ENCODE measurements at regions not wholly inside any gene's neighbourhood (a gene's known extent, or its start where the extent isn't known, plus 50 kb on each side); places are given as distances from the start of the nearest gene placed in this dataset.

DNA sequence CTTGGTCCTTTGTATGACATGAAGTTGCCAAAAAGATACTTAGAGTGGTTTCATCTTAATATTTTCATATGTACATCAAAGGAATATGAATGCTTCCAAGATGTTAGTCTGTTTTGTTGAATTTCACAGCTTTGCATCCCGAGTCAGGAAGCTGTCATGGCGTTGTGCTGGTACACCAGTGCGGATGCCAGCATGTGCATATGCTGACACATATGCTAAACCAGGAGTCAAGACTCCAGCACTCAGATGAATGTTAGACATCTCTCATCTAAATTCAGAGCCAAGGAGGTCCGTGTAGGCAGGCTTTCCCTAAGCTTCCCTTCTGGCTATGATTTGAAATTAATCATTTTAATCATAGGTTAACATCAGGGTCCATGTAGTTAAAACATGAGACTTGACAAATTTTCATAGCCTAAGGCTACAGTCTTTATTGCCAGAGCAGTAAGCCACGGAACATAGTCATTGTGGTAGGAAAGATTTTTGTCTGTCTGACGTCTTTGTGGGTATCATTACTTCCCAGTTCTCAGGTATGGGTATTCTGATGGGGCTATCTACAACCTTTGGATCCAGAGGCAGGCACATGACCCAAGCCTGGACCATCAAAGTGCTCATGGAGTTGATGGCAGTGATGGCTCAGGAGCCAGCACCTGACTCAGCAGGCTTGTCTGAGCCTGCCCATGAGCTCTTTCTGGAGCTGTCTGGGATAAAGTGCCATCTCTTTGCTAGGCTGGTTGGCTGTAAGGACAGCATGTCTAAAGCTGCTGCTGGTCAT, 246.1 kb downstream of the KCNRG start:
- TF ChIP-seq, protein P1, sequence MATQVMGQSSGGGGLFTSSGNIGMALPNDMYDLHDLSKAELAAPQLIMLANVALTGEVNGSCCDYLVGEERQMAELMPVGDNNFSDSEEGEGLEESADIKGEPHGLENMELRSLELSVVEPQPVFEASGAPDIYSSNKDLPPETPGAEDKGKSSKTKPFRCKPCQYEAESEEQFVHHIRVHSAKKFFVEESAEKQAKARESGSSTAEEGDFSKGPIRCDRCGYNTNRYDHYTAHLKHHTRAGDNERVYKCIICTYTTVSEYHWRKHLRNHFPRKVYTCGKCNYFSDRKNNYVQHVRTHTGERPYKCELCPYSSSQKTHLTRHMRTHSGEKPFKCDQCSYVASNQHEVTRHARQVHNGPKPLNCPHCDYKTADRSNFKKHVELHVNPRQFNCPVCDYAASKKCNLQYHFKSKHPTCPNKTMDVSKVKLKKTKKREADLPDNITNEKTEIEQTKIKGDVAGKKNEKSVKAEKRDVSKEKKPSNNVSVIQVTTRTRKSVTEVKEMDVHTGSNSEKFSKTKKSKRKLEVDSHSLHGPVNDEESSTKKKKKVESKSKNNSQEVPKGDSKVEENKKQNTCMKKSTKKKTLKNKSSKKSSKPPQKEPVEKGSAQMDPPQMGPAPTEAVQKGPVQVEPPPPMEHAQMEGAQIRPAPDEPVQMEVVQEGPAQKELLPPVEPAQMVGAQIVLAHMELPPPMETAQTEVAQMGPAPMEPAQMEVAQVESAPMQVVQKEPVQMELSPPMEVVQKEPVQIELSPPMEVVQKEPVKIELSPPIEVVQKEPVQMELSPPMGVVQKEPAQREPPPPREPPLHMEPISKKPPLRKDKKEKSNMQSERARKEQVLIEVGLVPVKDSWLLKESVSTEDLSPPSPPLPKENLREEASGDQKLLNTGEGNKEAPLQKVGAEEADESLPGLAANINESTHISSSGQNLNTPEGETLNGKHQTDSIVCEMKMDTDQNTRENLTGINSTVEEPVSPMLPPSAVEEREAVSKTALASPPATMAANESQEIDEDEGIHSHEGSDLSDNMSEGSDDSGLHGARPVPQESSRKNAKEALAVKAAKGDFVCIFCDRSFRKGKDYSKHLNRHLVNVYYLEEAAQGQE (tag by site-specific recombination; IDR thresholded peaks at IDR 0.05): no peak
- TF ChIP-seq, protein P2, sequence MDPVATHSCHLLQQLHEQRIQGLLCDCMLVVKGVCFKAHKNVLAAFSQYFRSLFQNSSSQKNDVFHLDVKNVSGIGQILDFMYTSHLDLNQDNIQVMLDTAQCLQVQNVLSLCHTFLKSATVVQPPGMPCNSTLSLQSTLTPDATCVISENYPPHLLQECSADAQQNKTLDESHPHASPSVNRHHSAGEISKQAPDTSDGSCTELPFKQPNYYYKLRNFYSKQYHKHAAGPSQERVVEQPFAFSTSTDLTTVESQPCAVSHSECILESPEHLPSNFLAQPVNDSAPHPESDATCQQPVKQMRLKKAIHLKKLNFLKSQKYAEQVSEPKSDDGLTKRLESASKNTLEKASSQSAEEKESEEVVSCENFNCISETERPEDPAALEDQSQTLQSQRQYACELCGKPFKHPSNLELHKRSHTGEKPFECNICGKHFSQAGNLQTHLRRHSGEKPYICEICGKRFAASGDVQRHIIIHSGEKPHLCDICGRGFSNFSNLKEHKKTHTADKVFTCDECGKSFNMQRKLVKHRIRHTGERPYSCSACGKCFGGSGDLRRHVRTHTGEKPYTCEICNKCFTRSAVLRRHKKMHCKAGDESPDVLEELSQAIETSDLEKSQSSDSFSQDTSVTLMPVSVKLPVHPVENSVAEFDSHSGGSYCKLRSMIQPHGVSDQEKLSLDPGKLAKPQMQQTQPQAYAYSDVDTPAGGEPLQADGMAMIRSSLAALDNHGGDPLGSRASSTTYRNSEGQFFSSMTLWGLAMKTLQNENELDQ (tag by site-specific recombination; IDR thresholded peaks at IDR 0.05; ENCODE audit: low read depth): no peak
- TF ChIP-seq, protein P3, sequence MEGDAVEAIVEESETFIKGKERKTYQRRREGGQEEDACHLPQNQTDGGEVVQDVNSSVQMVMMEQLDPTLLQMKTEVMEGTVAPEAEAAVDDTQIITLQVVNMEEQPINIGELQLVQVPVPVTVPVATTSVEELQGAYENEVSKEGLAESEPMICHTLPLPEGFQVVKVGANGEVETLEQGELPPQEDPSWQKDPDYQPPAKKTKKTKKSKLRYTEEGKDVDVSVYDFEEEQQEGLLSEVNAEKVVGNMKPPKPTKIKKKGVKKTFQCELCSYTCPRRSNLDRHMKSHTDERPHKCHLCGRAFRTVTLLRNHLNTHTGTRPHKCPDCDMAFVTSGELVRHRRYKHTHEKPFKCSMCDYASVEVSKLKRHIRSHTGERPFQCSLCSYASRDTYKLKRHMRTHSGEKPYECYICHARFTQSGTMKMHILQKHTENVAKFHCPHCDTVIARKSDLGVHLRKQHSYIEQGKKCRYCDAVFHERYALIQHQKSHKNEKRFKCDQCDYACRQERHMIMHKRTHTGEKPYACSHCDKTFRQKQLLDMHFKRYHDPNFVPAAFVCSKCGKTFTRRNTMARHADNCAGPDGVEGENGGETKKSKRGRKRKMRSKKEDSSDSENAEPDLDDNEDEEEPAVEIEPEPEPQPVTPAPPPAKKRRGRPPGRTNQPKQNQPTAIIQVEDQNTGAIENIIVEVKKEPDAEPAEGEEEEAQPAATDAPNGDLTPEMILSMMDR (tag by site-specific recombination; IDR thresholded peaks at IDR 0.05): no peak
- TF ChIP-seq, protein P4, sequence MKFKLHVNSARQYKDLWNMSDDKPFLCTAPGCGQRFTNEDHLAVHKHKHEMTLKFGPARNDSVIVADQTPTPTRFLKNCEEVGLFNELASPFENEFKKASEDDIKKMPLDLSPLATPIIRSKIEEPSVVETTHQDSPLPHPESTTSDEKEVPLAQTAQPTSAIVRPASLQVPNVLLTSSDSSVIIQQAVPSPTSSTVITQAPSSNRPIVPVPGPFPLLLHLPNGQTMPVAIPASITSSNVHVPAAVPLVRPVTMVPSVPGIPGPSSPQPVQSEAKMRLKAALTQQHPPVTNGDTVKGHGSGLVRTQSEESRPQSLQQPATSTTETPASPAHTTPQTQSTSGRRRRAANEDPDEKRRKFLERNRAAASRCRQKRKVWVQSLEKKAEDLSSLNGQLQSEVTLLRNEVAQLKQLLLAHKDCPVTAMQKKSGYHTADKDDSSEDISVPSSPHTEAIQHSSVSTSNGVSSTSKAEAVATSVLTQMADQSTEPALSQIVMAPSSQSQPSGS (tag by site-specific recombination; IDR thresholded peaks at IDR 0.05; ENCODE audit: low read depth): no peak
- TF ChIP-seq KLF8 (tag by site-specific recombination; IDR thresholded peaks at IDR 0.05): no peak
- TF ChIP-seq YY1 (tag by site-specific recombination; IDR thresholded peaks at IDR 0.05): no peak
- TF ChIP-seq MYNN (tag by site-specific recombination; IDR thresholded peaks at IDR 0.05; ENCODE audit: borderline replicate concordance): no peak
- no peak for TF ChIP-seq ZNF121 (tag by site-specific recombination; IDR thresholded peaks at IDR 0.05)
- no peak for TF ChIP-seq ZNF629 (tag by site-specific recombination; IDR thresholded peaks at IDR 0.05)
- TF ChIP-seq, protein P5, sequence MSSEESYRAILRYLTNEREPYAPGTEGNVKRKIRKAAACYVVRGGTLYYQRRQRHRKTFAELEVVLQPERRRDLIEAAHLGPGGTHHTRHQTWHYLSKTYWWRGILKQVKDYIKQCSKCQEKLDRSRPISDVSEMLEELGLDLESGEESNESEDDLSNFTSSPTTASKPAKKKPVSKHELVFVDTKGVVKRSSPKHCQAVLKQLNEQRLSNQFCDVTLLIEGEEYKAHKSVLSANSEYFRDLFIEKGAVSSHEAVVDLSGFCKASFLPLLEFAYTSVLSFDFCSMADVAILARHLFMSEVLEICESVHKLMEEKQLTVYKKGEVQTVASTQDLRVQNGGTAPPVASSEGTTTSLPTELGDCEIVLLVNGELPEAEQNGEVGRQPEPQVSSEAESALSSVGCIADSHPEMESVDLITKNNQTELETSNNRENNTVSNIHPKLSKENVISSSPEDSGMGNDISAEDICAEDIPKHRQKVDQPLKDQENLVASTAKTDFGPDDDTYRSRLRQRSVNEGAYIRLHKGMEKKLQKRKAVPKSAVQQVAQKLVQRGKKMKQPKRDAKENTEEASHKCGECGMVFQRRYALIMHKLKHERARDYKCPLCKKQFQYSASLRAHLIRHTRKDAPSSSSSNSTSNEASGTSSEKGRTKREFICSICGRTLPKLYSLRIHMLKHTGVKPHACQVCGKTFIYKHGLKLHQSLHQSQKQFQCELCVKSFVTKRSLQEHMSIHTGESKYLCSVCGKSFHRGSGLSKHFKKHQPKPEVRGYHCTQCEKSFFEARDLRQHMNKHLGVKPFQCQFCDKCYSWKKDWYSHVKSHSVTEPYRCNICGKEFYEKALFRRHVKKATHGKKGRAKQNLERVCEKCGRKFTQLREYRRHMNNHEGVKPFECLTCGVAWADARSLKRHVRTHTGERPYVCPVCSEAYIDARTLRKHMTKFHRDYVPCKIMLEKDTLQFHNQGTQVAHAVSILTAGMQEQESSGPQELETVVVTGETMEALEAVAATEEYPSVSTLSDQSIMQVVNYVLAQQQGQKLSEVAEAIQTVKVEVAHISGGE (tag by site-specific recombination; conservative IDR thresholded peaks at IDR 0.05; ENCODE audit: low read depth): no peak
- TF ChIP-seq ZNF76 (tag by site-specific recombination; IDR thresholded peaks at IDR 0.05; ENCODE audit: borderline replicate concordance, low read depth): no peak
- TF ChIP-seq ZNF560 (tag by site-specific recombination; IDR thresholded peaks at IDR 0.05; ENCODE audit: borderline replicate concordance): no peak
- TF ChIP-seq ZNF664 (tag by site-specific recombination; IDR thresholded peaks at IDR 0.05): no peak

All from HEK293 (cell line).